ENCODE measurements at regions not wholly inside any gene's neighbourhood (a gene's known extent, or its start where the extent isn't known, plus 50 kb on each side); places are given as distances from the start of the nearest gene placed in this dataset.

DNA sequence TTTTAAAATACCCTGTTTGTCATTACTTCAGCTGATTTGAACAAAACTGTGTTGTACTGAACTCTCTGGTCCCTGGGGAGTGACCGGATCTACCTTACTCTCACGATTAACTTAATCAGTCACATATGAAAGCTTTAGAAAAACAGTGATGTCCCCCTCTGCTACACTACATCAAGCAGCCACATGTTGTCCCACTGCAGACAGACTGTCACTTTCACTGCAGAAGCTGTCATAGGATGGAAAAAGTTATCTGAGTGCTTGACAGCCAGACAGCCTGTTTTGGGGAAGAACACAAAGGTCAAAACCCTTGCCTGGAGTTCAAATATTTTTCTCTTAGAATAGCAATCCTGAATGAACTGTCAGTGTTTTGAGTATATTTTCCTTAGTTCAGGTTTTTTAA is 546.4 kb downstream of the DTWD2 start:
- POLR2A ChIA-PET = no interaction called here
- no peaks in the 10 kb centered on the region for H3K9me3 Mint-ChIP-seq (ENCODE audit: unreplicated experiment)
- H3K27me3 Mint-ChIP-seq (ENCODE audit: insufficient read depth, unreplicated experiment) = no peaks in the 10 kb centered on the region
- H3K4me1 Mint-ChIP-seq (ENCODE audit: insufficient read depth, unreplicated experiment) = no peaks in the 10 kb centered on the region
- H3K36me3 Mint-ChIP-seq (ENCODE audit: insufficient read depth, unreplicated experiment) = no peaks in the 10 kb centered on the region
- no peak overlapping the region for H3K4me3 Mint-ChIP-seq (ENCODE audit: unreplicated experiment)
- no peak for DNase-seq (ENCODE audit: unreplicated experiment)
- CTCF ChIA-PET = no interaction called here
- intact Hi-C loops (cut with micrococcal nuclease) = no loop called here
- H3K27ac Mint-ChIP-seq (ENCODE audit: low read depth, unreplicated experiment) = no peak overlapping the region
- TF ChIP-seq, protein P1, sequence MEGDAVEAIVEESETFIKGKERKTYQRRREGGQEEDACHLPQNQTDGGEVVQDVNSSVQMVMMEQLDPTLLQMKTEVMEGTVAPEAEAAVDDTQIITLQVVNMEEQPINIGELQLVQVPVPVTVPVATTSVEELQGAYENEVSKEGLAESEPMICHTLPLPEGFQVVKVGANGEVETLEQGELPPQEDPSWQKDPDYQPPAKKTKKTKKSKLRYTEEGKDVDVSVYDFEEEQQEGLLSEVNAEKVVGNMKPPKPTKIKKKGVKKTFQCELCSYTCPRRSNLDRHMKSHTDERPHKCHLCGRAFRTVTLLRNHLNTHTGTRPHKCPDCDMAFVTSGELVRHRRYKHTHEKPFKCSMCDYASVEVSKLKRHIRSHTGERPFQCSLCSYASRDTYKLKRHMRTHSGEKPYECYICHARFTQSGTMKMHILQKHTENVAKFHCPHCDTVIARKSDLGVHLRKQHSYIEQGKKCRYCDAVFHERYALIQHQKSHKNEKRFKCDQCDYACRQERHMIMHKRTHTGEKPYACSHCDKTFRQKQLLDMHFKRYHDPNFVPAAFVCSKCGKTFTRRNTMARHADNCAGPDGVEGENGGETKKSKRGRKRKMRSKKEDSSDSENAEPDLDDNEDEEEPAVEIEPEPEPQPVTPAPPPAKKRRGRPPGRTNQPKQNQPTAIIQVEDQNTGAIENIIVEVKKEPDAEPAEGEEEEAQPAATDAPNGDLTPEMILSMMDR (IDR thresholded peaks at IDR 0.05; ENCODE audit: unreplicated experiment) = no peak
- BruUV-seq (replicated peaks) = no TSS peak

DNA sequence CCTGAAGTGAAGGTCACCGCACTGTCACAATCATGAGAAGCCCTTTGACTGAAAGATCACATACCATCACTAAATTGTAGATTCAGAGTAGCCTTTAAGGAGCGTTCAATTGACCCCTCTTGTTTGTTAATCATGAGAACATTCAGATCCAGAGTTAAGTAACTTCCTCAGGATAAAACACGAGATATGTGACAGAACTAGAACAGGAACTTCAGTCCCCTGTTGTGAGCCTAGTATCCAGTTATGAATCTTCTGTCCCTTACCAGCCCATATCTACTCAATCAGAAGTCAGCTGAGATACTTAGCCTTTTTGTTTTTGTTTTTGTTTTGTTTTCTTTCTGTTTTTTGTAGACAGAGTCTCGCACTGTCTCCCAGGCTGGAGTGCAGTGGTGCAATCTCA is 547.3 kb downstream of the DTWD2 start:
- no peaks in the 10 kb centered on the region for H3K36me3 Mint-ChIP-seq (ENCODE audit: insufficient read depth, unreplicated experiment)
- TF ChIP-seq, protein P1 (IDR thresholded peaks at IDR 0.05; ENCODE audit: unreplicated experiment) = no peak
- no TSS peak for BruUV-seq (replicated peaks)
- peak overlapping the region; percentile 28 for H3K27ac Mint-ChIP-seq (ENCODE audit: low read depth, unreplicated experiment)
- H3K4me3 Mint-ChIP-seq (ENCODE audit: unreplicated experiment) = no peak overlapping the region
- POLR2A ChIA-PET = interaction anchor here (0.7 kb wide), 1 partner anchor 77 kb away, joined by 3 read pairs; no protein-coding TSS in a partner anchor
- intact Hi-C loops (cut with micrococcal nuclease) = no loop called here
- CTCF ChIA-PET = no interaction called here
- H3K27me3 Mint-ChIP-seq (ENCODE audit: insufficient read depth, unreplicated experiment) = no peaks in the 10 kb centered on the region
- H3K4me1 Mint-ChIP-seq (ENCODE audit: insufficient read depth, unreplicated experiment) = no peaks in the 10 kb centered on the region
- no peaks in the 10 kb centered on the region for H3K9me3 Mint-ChIP-seq (ENCODE audit: unreplicated experiment)
- no peak for DNase-seq (ENCODE audit: unreplicated experiment)

- Mint-ChIP-seq H3K4me1 (ENCODE audit: insufficient read depth, unreplicated experiment) (no peaks in the 10 kb centered on the region), H3K9me3 (ENCODE audit: unreplicated experiment) (no peaks in the 10 kb centered on the region), H3K4me3 (ENCODE audit: unreplicated experiment) (no peak overlapping the region), H3K27ac (ENCODE audit: low read depth, unreplicated experiment) (no peak overlapping the region), H3K36me3 (ENCODE audit: insufficient read depth, unreplicated experiment) (no peaks in the 10 kb centered on the region), H3K27me3 (ENCODE audit: insufficient read depth, unreplicated experiment) (no peaks in the 10 kb centered on the region)
- DNase-seq (ENCODE audit: unreplicated experiment) = no peak
- intact Hi-C loops (cut with micrococcal nuclease) = no loop called here
- TF ChIP-seq, protein P1 (IDR thresholded peaks at IDR 0.05; ENCODE audit: unreplicated experiment) = no peak
- no TSS peak for BruUV-seq (replicated peaks)
- POLR2A ChIA-PET = no interaction called here
- CTCF ChIA-PET = no interaction called here
These were observed 547.9 kb downstream of the DTWD2 start for GRCh38 chr5:118440496-118440895.

DNA sequence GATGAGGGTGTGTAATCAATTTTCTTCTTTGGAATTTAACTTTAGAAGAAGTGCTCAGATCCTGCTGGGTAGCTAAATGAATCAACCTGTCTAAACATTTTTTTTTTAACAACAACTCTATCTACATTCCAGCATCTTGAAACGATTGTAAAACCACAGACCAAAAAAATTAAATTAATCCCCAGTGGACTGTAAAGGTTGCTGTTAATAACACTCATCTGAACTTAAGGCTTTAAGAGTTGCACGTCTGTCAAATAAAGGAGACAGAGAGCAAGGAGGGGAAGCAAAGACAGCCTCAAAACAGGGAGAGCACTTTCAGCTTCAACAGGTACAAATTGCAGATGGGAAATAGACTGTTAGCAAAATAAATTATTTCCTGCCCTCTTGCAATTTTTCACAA is 548.5 kb downstream of the DTWD2 start:
- TF ChIP-seq, protein P1 (IDR thresholded peaks at IDR 0.05; ENCODE audit: unreplicated experiment) = no peak
- H3K27me3 Mint-ChIP-seq (ENCODE audit: insufficient read depth, unreplicated experiment) = no peaks in the 10 kb centered on the region
- H3K36me3 Mint-ChIP-seq (ENCODE audit: insufficient read depth, unreplicated experiment) = no peaks in the 10 kb centered on the region
- no peak overlapping the region for H3K4me3 Mint-ChIP-seq (ENCODE audit: unreplicated experiment)
- H3K4me1 Mint-ChIP-seq (ENCODE audit: insufficient read depth, unreplicated experiment) = peaks cover 3% of the 10 kb centered on the region
- intact Hi-C loops (cut with micrococcal nuclease) = no loop called here
- POLR2A ChIA-PET = no interaction called here
- no TSS peak for BruUV-seq (replicated peaks)
- CTCF ChIA-PET = interaction anchor here (0.6 to 0.7 kb wide), 2 partner anchors 828 to 1058 kb away, joined by 3 read pairs; no protein-coding TSS in a partner anchor
- DNase-seq (ENCODE audit: unreplicated experiment) = no peak
- no peaks in the 10 kb centered on the region for H3K9me3 Mint-ChIP-seq (ENCODE audit: unreplicated experiment)
- no peak overlapping the region for H3K27ac Mint-ChIP-seq (ENCODE audit: low read depth, unreplicated experiment)
